ENCODE measurements at regions not wholly inside any gene's neighbourhood (a gene's known extent, or its start where the extent isn't known, plus 50 kb on each side); places are given as distances from the start of the nearest gene placed in this dataset.

DNA sequence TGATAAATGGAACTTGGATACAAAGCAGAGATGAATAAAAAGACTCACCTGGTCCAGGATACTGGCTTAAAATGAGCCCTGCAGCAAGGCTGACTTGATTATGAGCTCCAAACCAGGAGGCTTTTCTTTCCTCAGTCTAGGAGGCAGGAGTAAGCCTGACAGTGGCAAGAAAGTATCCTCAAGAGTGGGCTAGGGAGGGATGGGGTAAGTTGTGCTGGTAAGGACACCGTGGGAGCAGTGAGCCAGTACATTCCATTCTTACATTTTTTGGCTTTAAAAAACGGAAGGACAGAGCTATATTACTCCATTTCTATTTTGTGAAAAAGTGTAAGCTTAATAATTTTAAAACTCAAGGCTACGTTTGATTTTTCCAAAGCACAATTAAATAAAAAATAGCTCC lies 187.1 kb upstream of the DDI1 start:
- TF ChIP-seq, protein P1, sequence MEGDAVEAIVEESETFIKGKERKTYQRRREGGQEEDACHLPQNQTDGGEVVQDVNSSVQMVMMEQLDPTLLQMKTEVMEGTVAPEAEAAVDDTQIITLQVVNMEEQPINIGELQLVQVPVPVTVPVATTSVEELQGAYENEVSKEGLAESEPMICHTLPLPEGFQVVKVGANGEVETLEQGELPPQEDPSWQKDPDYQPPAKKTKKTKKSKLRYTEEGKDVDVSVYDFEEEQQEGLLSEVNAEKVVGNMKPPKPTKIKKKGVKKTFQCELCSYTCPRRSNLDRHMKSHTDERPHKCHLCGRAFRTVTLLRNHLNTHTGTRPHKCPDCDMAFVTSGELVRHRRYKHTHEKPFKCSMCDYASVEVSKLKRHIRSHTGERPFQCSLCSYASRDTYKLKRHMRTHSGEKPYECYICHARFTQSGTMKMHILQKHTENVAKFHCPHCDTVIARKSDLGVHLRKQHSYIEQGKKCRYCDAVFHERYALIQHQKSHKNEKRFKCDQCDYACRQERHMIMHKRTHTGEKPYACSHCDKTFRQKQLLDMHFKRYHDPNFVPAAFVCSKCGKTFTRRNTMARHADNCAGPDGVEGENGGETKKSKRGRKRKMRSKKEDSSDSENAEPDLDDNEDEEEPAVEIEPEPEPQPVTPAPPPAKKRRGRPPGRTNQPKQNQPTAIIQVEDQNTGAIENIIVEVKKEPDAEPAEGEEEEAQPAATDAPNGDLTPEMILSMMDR (IDR thresholded peaks at IDR 0.05; ENCODE audit: control insufficient read depth, insufficient read depth, low read depth, low read length, missing control alignments): no peak
- no peak for DNase-seq (ENCODE audit: low read depth)
- H3K4me3 ChIP-seq (ENCODE audit: control insufficient read depth, low read depth, low read length): no peak overlapping the region

DNA sequence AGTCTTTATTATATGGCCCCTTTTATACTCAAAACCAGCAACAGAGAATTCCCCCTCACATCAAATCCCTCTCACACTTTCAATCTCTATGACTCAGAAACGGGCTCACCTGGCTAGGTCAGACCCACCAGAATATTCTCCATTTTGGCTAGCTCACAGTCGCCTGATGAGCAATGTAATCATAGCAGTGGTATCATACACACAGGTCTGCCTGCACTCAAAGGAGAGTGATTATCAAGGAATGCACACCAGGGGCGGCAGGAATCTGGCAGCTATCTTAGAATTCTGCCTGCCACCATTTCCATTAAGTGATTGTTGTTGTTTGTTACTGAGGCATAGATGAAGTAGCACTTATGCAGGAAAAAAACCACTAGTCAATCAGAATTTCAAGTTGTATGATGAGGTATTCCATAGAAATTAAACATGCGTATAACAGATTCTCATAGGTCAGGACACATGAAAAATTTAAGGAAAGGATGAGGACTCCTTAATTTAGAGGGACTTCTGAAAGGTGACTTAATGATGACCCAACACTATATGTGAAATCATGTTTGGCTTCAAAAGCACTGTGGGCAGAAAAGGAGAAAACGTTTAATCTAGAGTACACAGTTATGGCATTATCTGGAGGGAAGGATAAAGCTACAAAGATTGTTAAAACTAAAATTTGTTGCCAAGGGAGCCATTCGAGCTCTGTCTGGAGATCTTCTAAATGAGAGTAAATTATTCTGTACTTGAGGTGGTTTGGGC lies 185.8 kb upstream of the DDI1 start:
- DNase-seq (ENCODE audit: low read depth): no peak
- TF ChIP-seq, protein P1 (IDR thresholded peaks at IDR 0.05; ENCODE audit: control insufficient read depth, insufficient read depth, low read depth, low read length, missing control alignments): no peak
- no peak overlapping the region for H3K4me3 ChIP-seq (ENCODE audit: control insufficient read depth, low read depth, low read length)

DNA sequence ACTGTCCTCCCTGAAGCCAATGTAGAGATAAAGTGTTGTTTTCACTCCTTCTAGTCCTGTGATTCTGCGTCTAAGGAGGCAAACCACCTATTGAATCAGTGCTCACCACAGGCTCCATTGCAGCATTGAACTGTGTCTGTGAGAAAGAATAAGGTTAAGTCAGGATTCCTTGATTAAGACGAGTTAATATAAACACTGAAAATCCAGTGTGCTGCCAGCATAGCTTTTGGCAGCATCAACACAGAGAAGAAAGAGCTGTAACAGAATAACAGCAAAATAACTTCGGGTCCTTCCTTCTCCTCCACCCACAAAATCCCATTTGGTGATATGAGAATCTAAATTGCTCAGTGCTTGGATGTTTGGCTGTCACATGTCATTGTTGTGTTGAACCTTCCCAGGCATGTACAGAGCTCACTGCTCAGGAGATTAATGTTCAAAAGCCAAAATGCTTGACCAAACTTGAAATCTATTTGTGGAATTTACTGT lies 185.2 kb upstream of the DDI1 start:
- TF ChIP-seq, protein P1 (IDR thresholded peaks at IDR 0.05; ENCODE audit: control insufficient read depth, insufficient read depth, low read depth, low read length, missing control alignments): no peak
- no peak overlapping the region for H3K4me3 ChIP-seq (ENCODE audit: control insufficient read depth, low read depth, low read length)
- DNase-seq (ENCODE audit: low read depth): no peak
